Natural killer cell (primary cell): ENCODE measurements at regions not wholly inside any gene's neighbourhood (a gene's known extent, or its start where the extent isn't known, plus 50 kb on each side); places are given as distances from the start of the nearest gene placed in this dataset.

Experiments used
- ATAC-seq, 3 donors: fragments of 150-1000 bp in 2 of 3; fragments of 200-7000 bp in 1 of 3; cut with Tn5 transposase; 1 replicate in 1 of 3; 2 replicates in 2 of 3; pipeline ENCODE4 v1.10.0; 2021; ENCODE audit warnings: mild to moderate bottlenecking in 2 of 3, moderate library complexity in 2 of 3
- DNase-seq, 2 donors: peaks; one replicate each; pipeline versions ENCODE4 v3.0.0 to v3.0.0-alpha.2; 2013 to 2021; ENCODE audit warnings: mixed read lengths in 1 of 2
- H3K27ac ChIP-seq: one replicate; pipeline ENCODE4 v1.5.1; 2013; ENCODE audit warnings: mild to moderate bottlenecking, low read length
- H3K27me3 ChIP-seq: one replicate; pipeline ENCODE4 v1.6.1; 2013; ENCODE audit warnings: low read length; ENCODE audit not compliant: control insufficient read depth, insufficient read depth
- H3K36me3 ChIP-seq: one replicate; pipeline ENCODE4 v1.6.1; 2013; ENCODE audit warnings: low read length; ENCODE audit not compliant: control insufficient read depth, insufficient read depth
- H3K4me1 ChIP-seq: one replicate; pipeline ENCODE4 v1.6.1; 2013; ENCODE audit warnings: low read length; ENCODE audit not compliant: control insufficient read depth, insufficient read depth
- H3K4me3 ChIP-seq: one replicate; pipeline ENCODE4 v1.5.1; 2013; ENCODE audit warnings: low read length
- H3K9me3 ChIP-seq: one replicate; pipeline ENCODE4 v1.6.1; 2013; ENCODE audit warnings: low read length; ENCODE audit not compliant: control insufficient read depth, insufficient read depth
- H3K27ac Mint-ChIP-seq, 2 donors: one replicate each; pipeline ENCODE4 v1.8.0; 2022; ENCODE audit warnings: mild to moderate bottlenecking in 2 of 2, mixed read lengths in 2 of 2, moderate library complexity in 1 of 2
- H3K27me3 Mint-ChIP-seq, 2 donors: one replicate each; pipeline ENCODE4 v1.8.0; 2022; ENCODE audit warnings: low read depth in 2 of 2, mixed read lengths in 2 of 2
- H3K36me3 Mint-ChIP-seq: one replicate; pipeline ENCODE4 v1.8.0; 2022; ENCODE audit warnings: mixed read lengths
- H3K4me1 Mint-ChIP-seq, 2 donors: one replicate each; pipeline ENCODE4 v1.8.0; 2022; ENCODE audit warnings: mixed read lengths in 2 of 2
- H3K4me3 Mint-ChIP-seq: one replicate; pipeline ENCODE4 v1.8.0; 2022; ENCODE audit warnings: mild to moderate bottlenecking, moderate library complexity, mixed read lengths
- H3K9me3 Mint-ChIP-seq, 2 donors: one replicate each; pipeline ENCODE4 v1.8.0; 2022; ENCODE audit warnings: mixed read lengths in 2 of 2
- WGBS: methylation state at CpG from one replicate; pipeline ENCODE4 v1.1.7; 2013; ENCODE audit warnings: missing lambda C conversion rate; ENCODE audit not compliant: insufficient coverage; 5-methylcytosine and 5-hydroxymethylcytosine counted together
- intact Hi-C: fragments of 100-400 bp; cut with micrococcal nuclease; formaldehyde crosslinking; loops from one replicate; pipeline ENCODE4 v1.14.2; 2022
- TF ChIP-seq, protein P1 (sequence below): fragments of 200-600 bp; IDR thresholded peaks from one replicate; pipeline ENCODE4 v1.8.0; 2022; ENCODE audit warnings: antibody characterized with exemption

DNA sequence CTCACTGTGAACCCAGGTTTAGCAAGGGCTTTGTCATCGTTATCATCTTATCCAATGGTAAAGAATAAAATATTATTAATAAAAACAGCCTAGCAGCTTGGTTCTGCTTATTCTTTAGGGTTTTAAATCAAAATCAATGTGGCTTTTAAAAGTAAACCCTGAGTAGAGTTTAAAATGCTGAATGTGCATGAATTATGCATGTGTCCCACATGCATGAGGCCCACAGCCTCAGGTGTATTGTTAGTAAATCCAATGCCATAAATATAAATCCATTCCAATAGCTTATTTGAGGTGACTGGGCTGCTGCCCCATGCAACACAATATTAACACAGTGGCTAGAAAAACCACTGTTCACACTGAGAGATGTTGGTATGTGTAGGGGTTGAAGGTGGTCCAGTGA is 254.1 kb downstream of the HNMT start:
- Histone ChIP-seq H3K27me3 (no peaks in the 10 kb centered on the region), H3K27ac (no peak overlapping the region), H3K4me1 (no peaks in the 10 kb centered on the region), H3K4me3 (no peak overlapping the region), H3K9me3 (no peaks in the 10 kb centered on the region), H3K36me3 (no peaks in the 10 kb centered on the region)
- no peak for DNase-seq
- Mint-ChIP-seq H3K4me1 (no peaks in the 10 kb centered on the region), H3K4me3 (no peak overlapping the region), H3K36me3 (no peaks in the 10 kb centered on the region), H3K27ac (no peak overlapping the region), H3K9me3 (peaks cover 8 to 14% of the 10 kb centered on the region in 2 donors), H3K27me3 (no peaks in the 10 kb centered on the region)
- no peak for ATAC-seq
- no CpG with 5 or more reads among the region's 1 CpG for WGBS
- intact Hi-C loops: no loop called here
- TF ChIP-seq, protein P1, sequence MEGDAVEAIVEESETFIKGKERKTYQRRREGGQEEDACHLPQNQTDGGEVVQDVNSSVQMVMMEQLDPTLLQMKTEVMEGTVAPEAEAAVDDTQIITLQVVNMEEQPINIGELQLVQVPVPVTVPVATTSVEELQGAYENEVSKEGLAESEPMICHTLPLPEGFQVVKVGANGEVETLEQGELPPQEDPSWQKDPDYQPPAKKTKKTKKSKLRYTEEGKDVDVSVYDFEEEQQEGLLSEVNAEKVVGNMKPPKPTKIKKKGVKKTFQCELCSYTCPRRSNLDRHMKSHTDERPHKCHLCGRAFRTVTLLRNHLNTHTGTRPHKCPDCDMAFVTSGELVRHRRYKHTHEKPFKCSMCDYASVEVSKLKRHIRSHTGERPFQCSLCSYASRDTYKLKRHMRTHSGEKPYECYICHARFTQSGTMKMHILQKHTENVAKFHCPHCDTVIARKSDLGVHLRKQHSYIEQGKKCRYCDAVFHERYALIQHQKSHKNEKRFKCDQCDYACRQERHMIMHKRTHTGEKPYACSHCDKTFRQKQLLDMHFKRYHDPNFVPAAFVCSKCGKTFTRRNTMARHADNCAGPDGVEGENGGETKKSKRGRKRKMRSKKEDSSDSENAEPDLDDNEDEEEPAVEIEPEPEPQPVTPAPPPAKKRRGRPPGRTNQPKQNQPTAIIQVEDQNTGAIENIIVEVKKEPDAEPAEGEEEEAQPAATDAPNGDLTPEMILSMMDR: no peak

DNA sequence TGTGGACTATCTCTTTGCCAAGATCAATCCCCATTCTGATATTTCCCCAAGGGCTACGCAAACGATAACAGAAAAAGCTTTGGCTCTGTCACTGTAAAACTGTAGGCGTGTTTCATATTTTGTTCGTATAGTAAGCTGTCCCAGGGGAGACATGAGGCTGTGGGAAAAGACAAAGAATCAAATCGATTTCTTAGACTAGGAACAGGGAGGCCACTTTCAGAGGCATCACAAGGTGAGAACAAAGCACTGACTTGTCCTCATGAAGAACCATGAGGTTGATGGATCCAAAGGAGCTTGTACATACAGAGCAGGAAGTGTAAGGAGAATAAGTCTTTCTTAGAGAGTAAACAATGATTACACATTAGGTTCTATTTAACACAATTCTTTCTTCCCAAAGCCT is 255.7 kb downstream of the HNMT start:
- Mint-ChIP-seq H3K36me3 (no peaks in the 10 kb centered on the region), H3K27ac (no peak overlapping the region), H3K27me3 (no peaks in the 10 kb centered on the region), H3K9me3 (peaks cover 10 to 18% of the 10 kb centered on the region in 2 donors), H3K4me1 (no peaks in the 10 kb centered on the region), H3K4me3 (no peak overlapping the region)
- H3K27me3 ChIP-seq: no peaks in the 10 kb centered on the region
- no peak overlapping the region for H3K4me3 ChIP-seq
- TF ChIP-seq, protein P1: no peak
- no peak overlapping the region for H3K27ac ChIP-seq
- no peaks in the 10 kb centered on the region for H3K4me1 ChIP-seq
- intact Hi-C loops: no loop called here
- no peaks in the 10 kb centered on the region for H3K9me3 ChIP-seq
- no peaks in the 10 kb centered on the region for H3K36me3 ChIP-seq
- WGBS: 91% methylated on average over 5 of the region's 5 CpGs
- DNase-seq (no peak), ATAC-seq (no peak)

DNA sequence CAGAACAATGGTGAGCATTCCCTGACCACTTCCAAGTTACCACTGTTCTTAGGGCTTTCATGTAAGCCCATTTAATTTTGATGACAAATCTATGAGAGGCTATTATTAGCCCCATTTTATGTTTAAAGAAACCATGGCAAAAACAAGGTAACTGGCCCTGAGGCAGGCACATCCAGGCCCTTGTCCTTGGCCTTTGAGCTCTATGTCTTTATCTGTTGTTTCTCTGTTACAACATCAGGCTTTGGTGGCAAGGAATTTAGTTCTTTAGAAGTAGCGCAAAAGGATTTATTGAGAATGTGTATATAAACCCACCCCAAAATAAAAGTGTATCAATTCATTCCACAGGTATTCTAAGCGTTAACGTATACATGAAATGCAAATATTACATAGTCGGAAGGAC is 257.1 kb downstream of the HNMT start:
- DNase-seq (no peak), ATAC-seq (no peak)
- intact Hi-C loops: no loop called here
- no peaks in the 10 kb centered on the region for H3K9me3 ChIP-seq
- no peaks in the 10 kb centered on the region for H3K36me3 ChIP-seq
- WGBS: 97% methylated on average over 3 of the region's 4 CpGs
- Mint-ChIP-seq H3K27me3 (no peaks in the 10 kb centered on the region), H3K9me3 (peaks cover 10 to 18% of the 10 kb centered on the region in 2 donors), H3K27ac (no peak overlapping the region), H3K4me3 (no peak overlapping the region), H3K36me3 (no peaks in the 10 kb centered on the region), H3K4me1 (no peaks in the 10 kb centered on the region)
- H3K27me3 ChIP-seq: no peaks in the 10 kb centered on the region
- no peaks in the 10 kb centered on the region for H3K4me1 ChIP-seq
- TF ChIP-seq, protein P1: no peak
- no peak overlapping the region for H3K27ac ChIP-seq
- H3K4me3 ChIP-seq: no peak overlapping the region

DNA sequence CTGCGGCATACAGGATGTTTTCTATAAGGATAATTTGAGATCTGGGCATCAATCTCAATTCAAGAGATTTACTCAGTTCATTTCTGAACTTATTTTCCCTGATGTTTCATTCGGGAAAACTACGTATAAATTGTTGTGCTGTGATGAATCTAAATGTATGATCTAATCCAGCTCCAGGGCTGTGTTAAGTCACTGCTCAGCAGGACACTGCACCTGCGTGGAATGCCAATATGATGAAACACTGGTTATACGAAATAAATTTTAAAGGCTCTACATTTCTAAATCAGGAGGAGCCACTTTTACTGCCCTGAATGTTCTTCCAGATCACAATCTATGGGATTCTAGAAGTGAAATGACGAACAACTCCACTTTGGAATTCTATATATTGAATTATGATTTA is 259.0 kb downstream of the HNMT start:
- Mint-ChIP-seq H3K9me3 (peaks cover 12 to 19% of the 10 kb centered on the region in 2 donors), H3K4me3 (no peak overlapping the region), H3K27ac (no peak overlapping the region), H3K36me3 (no peaks in the 10 kb centered on the region), H3K4me1 (no peaks in the 10 kb centered on the region), H3K27me3 (no peaks in the 10 kb centered on the region)
- no peak overlapping the region for H3K27ac ChIP-seq
- H3K36me3 ChIP-seq: no peaks in the 10 kb centered on the region
- TF ChIP-seq, protein P1: no peak
- intact Hi-C loops: no loop called here
- no peaks in the 10 kb centered on the region for H3K4me1 ChIP-seq
- H3K27me3 ChIP-seq: no peaks in the 10 kb centered on the region
- 87% methylated on average over 5 of the region's 6 CpGs for WGBS
- H3K9me3 ChIP-seq: no peaks in the 10 kb centered on the region
- ATAC-seq: no peak
- no peak overlapping the region for H3K4me3 ChIP-seq
- no peak for DNase-seq
